PC-3 (cell line): ENCODE measurements at regions not wholly inside any gene's neighbourhood (a gene's known extent, or its start where the extent isn't known, plus 50 kb on each side); places are given as distances from the start of the nearest gene placed in this dataset.

ENCODE experiments used
- ATAC-seq: fragments of 200-7000 bp; cut with Tn5 transposase; 2 replicates; pipeline ENCODE4 v1.9.1; 2020; ENCODE audit warnings: mild to moderate bottlenecking, moderate library complexity
- BruUV-seq: library from RNA; stranded (reverse); fragments of 400-500 nt; replicated peaks from 2 replicates; lab custom pipeline; 2021; lab: Mats Ljungman, UMichigan
- CTCF ChIA-PET: fragments of 300-600 bp; sonication (Branson Sonifier 250); formaldehyde crosslinking; loops from one replicate; lab custom pipeline; 2022; ENCODE audit warnings: antibody characterized with exemption; lab: Charles Lee
- POLR2A ChIA-PET: fragments of 300-600 bp; sonication (Branson Sonifier 250); formaldehyde crosslinking; loops from one replicate; lab custom pipeline; 2022; ENCODE audit warnings: antibody characterized with exemption; ENCODE audit not compliant: unreplicated experiment; lab: Charles Lee
- DNase-seq: peaks from one replicate; pipeline ENCODE4 v3.0.0-alpha.2; 2015
- H2AFZ ChIP-seq: fragments of 300-600 bp; sonication (generic); 2 replicates; pipeline ENCODE4 v1.6.0; 2016; ENCODE audit warnings: antibody characterized with exemption, low read length
- H3F3A ChIP-seq: fragments of 300-600 bp; sonication (generic); one replicate; pipeline ENCODE4 v1.6.0; 2017; ENCODE audit warnings: antibody characterized with exemption, low read length, control low read depth, mild to moderate bottlenecking; ENCODE audit not compliant: unreplicated experiment
- H3K27ac ChIP-seq: fragments of 300-600 bp; sonication (generic); 2 replicates; pipeline ENCODE4 v1.5.1; 2016; ENCODE audit warnings: mild to moderate bottlenecking, low read length
- H3K27me3 ChIP-seq: fragments of 300-600 bp; sonication (generic); 2 replicates; pipeline ENCODE4 v1.6.1; 2016; ENCODE audit warnings: low read length, mixed read lengths
- H3K36me3 ChIP-seq: fragments of 300-600 bp; sonication (generic); 2 replicates; pipeline ENCODE4 v1.6.1; 2016; ENCODE audit warnings: low read depth, mixed run types, low read length, mixed read lengths
- H3K4me1 ChIP-seq: fragments of 300-600 bp; sonication (generic); 2 replicates; pipeline ENCODE4 v1.5.1; 2016; ENCODE audit warnings: low read length; ENCODE audit not compliant: insufficient read depth
- H3K4me2 ChIP-seq: fragments of 300-600 bp; sonication (generic); 2 replicates; pipeline ENCODE4 v1.6.0; 2016; ENCODE audit warnings: low read length
- H3K4me3 ChIP-seq: fragments of 300-600 bp; sonication (generic); 2 replicates; pipeline ENCODE4 v1.5.1; 2016; ENCODE audit warnings: mild to moderate bottlenecking, low read length, mixed read lengths
- H3K79me2 ChIP-seq: fragments of 300-600 bp; sonication (generic); 2 replicates; pipeline ENCODE4 v1.6.1; 2017; ENCODE audit warnings: low read length, mixed read lengths
- H3K9ac ChIP-seq: fragments of 300-600 bp; sonication (generic); 2 replicates; pipeline ENCODE4 v1.6.0; 2016; ENCODE audit warnings: mild to moderate bottlenecking, low read length
- H3K9me2 ChIP-seq: fragments of 300-600 bp; sonication (generic); replicated peaks from 2 replicates; pipeline ENCODE4 v1.6.1; 2016; ENCODE audit warnings: mixed run types, low read length, mixed read lengths
- H3K9me3 ChIP-seq: fragments of 300-600 bp; sonication (generic); 2 replicates; pipeline ENCODE4 v1.6.1; 2016; ENCODE audit warnings: low read length, mixed read lengths
- H4K20me1 ChIP-seq: fragments of 300-600 bp; sonication (generic); 2 replicates; pipeline ENCODE4 v1.6.1; 2016; ENCODE audit warnings: low read length, mixed read lengths
- EZH2 ChIP-seq: fragments of 300-600 bp; sonication (generic); IDR thresholded peaks from one replicate; pipeline ENCODE4 v1.6.1; 2017; ENCODE audit warnings: antibody characterized with exemption, mild to moderate bottlenecking, low read length; ENCODE audit not compliant: unreplicated experiment
- EZH2phosphoT487 ChIP-seq: fragments of 300-600 bp; sonication (generic); IDR thresholded peaks from 2 replicates; pipeline ENCODE4 v1.6.1; 2018; ENCODE audit warnings: mild to moderate bottlenecking, antibody characterized with exemption, low read length, borderline replicate concordance
- intact Hi-C: fragments of 100-400 bp; cut with micrococcal nuclease; formaldehyde crosslinking; loops from 2 replicates; pipeline ENCODE4 v1.9.0; 2023
- TF ChIP-seq, protein P1 (sequence below): fragments of 300-600 bp; sonication (generic); conservative IDR thresholded peaks from 2 replicates; pipeline ENCODE4 v1.5.1; 2017; ENCODE audit warnings: antibody characterized with exemption, low read depth, mild to moderate bottlenecking, low read length

DNA sequence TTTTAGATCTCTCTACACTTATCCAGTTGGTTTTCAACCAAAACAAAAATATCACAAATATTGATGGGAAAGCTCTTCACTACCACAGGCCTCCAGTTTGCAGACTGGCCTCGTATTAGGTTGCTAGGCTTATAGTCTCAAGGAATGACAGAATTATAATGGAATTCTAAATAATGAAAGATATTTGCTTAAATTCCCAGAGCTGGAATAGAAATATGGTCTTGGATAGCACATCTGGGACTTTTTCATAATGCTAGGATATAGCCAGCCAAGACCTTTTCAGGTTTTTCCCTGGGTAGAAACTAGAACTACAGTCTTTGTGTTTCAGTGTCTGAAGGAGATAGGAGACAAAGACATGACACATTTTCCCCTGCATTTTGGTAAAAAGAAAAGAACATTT is 121.9 kb upstream of the STAC start:
- Histone ChIP-seq H2AFZ (no peak overlapping the region), H3K27me3 (no peaks in the 10 kb centered on the region), H3K27ac (no peak overlapping the region), H3K9ac (no peak overlapping the region), H3K36me3 (no peaks in the 10 kb centered on the region), H4K20me1 (no peaks in the 10 kb centered on the region), H3K9me2 (no peaks in the 10 kb centered on the region), H3K9me3 (no peaks in the 10 kb centered on the region), H3K4me2 (no peak overlapping the region), H3K79me2 (no peaks in the 10 kb centered on the region), H3K4me1 (no peaks in the 10 kb centered on the region), H3K4me3 (no peak overlapping the region), H3F3A (no peaks in the 10 kb centered on the region)
- intact Hi-C loops: no loop called here
- CTCF ChIA-PET: no interaction called here
- POLR2A ChIA-PET: no interaction called here
- ATAC-seq: no peak
- no TSS peak for BruUV-seq
- DNase-seq: no peak
- TF ChIP-seq, protein P1, sequence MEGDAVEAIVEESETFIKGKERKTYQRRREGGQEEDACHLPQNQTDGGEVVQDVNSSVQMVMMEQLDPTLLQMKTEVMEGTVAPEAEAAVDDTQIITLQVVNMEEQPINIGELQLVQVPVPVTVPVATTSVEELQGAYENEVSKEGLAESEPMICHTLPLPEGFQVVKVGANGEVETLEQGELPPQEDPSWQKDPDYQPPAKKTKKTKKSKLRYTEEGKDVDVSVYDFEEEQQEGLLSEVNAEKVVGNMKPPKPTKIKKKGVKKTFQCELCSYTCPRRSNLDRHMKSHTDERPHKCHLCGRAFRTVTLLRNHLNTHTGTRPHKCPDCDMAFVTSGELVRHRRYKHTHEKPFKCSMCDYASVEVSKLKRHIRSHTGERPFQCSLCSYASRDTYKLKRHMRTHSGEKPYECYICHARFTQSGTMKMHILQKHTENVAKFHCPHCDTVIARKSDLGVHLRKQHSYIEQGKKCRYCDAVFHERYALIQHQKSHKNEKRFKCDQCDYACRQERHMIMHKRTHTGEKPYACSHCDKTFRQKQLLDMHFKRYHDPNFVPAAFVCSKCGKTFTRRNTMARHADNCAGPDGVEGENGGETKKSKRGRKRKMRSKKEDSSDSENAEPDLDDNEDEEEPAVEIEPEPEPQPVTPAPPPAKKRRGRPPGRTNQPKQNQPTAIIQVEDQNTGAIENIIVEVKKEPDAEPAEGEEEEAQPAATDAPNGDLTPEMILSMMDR: no peak
- TF ChIP-seq EZH2 (no peak), EZH2phosphoT487 (no peak)

DNA sequence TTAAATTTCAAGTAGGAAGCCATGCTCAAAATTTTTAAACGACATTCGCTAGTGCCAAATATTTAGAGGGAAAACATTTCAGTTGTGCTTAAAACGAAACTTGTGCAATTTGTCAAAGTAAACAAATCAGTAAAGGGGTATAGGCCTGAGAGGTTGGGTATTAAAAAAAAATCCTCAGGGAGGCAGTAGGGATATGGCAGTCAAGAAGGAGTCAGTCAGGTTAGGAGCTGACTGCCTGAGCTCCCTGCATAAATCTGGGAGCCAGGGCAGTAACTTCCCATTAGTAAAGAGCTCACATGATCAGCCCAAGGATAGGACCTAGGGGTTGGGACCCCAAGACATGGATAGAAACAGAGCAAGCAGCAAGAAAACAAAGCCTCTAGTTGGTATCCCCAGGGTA is 120.7 kb upstream of the STAC start:
- intact Hi-C loops: no loop called here
- Histone ChIP-seq H4K20me1 (no peaks in the 10 kb centered on the region), H3K36me3 (no peaks in the 10 kb centered on the region), H3K4me2 (no peak overlapping the region), H3K27me3 (no peaks in the 10 kb centered on the region), H3K9me3 (no peaks in the 10 kb centered on the region), H3K4me3 (no peak overlapping the region), H3K27ac (no peak overlapping the region), H3K9ac (no peak overlapping the region), H3K4me1 (no peaks in the 10 kb centered on the region), H3F3A (no peaks in the 10 kb centered on the region), H3K79me2 (no peaks in the 10 kb centered on the region), H2AFZ (no peak overlapping the region), H3K9me2 (no peaks in the 10 kb centered on the region)
- ATAC-seq (no peak), DNase-seq (no peak)
- no TSS peak for BruUV-seq
- ChIA-PET CTCF (no interaction called here), POLR2A (no interaction called here)
- TF ChIP-seq EZH2: no peak

DNA sequence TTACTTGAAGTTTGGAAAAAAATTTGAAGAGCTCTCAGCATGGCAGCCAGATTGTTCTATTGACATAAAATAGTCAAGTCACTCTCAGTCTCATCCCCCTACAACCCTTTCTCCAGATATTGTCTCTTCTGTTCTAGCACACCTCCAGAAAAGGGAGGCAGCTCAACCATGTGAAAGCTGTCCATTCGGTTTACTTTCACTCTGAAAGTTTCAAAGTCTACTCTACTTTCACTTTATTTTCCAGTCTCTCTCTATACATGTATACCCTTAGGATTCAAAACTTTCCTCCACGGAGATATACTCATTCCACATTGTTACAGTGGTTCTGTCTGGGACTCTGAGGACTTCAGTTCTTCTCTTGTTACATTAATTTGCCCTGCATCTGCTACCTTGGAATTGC is 111.0 kb upstream of the STAC start:
- Histone ChIP-seq H3K9me2 (no peaks in the 10 kb centered on the region), H3K4me2 (no peak overlapping the region), H3K36me3 (no peaks in the 10 kb centered on the region), H3K27ac (no peak overlapping the region), H3K27me3 (no peaks in the 10 kb centered on the region), H3K79me2 (no peaks in the 10 kb centered on the region), H3K4me3 (no peak overlapping the region), H3K9ac (no peak overlapping the region), H2AFZ (no peak overlapping the region), H3K4me1 (no peaks in the 10 kb centered on the region), H3F3A (no peaks in the 10 kb centered on the region), H3K9me3 (no peaks in the 10 kb centered on the region), H4K20me1 (no peaks in the 10 kb centered on the region)
- ChIA-PET CTCF (no interaction called here), POLR2A (no interaction called here)
- DNase-seq (no peak), ATAC-seq (no peak)
- intact Hi-C loops: no loop called here
- no TSS peak for BruUV-seq
- TF ChIP-seq EZH2 (no peak), EZH2phosphoT487 (no peak)
- TF ChIP-seq, protein P1: no peak
